Prostate gland (tissue), 2 donors: ENCODE measurements at regions not wholly inside any gene's neighbourhood (a gene's known extent, or its start where the extent isn't known, plus 50 kb on each side); places are given as distances from the start of the nearest gene placed in this dataset.

Source experiments
- CTCF ChIP-seq, 4 experiments: fragments of 200-600 bp in 2 of 4; fragments of 450-650 bp in 2 of 4; sonication (generic) in 2 of 4; IDR thresholded peaks; 1 replicate in 3 of 4; 2 replicates in 1 of 4; pipeline ENCODE4 v1.5.1; 2016 to 2019; ENCODE audit warnings: antibody characterized with exemption in 4 of 4, mild to moderate bottlenecking in 2 of 4, moderate library complexity in 2 of 4
- POLR2A ChIP-seq: fragments of 450-650 bp; IDR thresholded peaks from one replicate; pipeline ENCODE4 v1.6.1; 2016; ENCODE audit warnings: antibody characterized with exemption, mild to moderate bottlenecking
- POLR2AphosphoS5 ChIP-seq: sonication (generic); formaldehyde crosslinking; IDR thresholded peaks from one replicate; pipeline ENCODE4 v1.6.1; 2017; ENCODE audit warnings: antibody characterized with exemption

DNA sequence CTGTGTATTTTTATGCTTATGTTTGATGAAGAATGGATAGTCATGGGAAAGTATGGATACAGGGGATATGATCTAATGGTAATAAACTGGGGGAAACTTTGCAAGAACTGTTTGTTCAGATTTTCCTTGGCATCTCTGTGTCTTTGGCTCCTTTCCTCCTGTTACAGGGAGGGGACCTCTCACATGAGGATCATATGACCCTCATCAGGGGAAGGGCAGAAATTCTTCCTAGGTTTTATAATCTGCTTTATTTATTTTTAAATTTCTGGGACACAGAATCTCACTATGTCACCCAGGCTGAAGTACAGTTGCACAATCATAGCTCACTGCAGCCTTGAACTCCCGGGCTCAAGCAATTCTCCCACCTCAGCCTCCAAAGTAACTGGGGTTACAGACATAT lies 526.5 kb downstream of the CCER1 start:
- TF ChIP-seq POLR2AphosphoS5, result peak; percentile 27
- no peak for TF ChIP-seq CTCF (IDR thresholded peaks at IDR 0.05)
- TF ChIP-seq POLR2A, result no peak
